H1 (cell line): ENCODE measurements at regions not wholly inside any gene's neighbourhood (a gene's known extent, or its start where the extent isn't known, plus 50 kb on each side); places are given as distances from the start of the nearest gene placed in this dataset.

Experiments used
- CTCF ChIA-PET: fragments of 300-600 bp; sonication (Branson Sonifier 250); formaldehyde crosslinking; loops from one replicate; lab custom pipeline; 2021; ENCODE audit not compliant: partially characterized antibody; lab: Charles Lee
- POLR2A ChIA-PET: fragments of 300-600 bp; sonication (Branson Sonifier 250); formaldehyde crosslinking; loops from one replicate; lab custom pipeline; 2021; ENCODE audit warnings: inconsistent platforms; ENCODE audit not compliant: partially characterized antibody; lab: Charles Lee
- DNase-seq, 2 experiments: peaks; one replicate each; pipeline versions ENCODE4 v3.0.0 to v3.0.0-alpha.2; 2010 to 2022; ENCODE audit warnings: low spot score in 2 of 2, low read depth in 1 of 2, mixed read lengths in 1 of 2
- FAIRE-seq: peaks from 2 replicates; lab custom pipeline; 2011; peaks lifted over from hg19 to GRCh38; lab: Jason Lieb, UNC
- H2AFZ ChIP-seq: 2 replicates; pipeline ENCODE4 v1.8.1; 2012; ENCODE audit warnings: low read length, inconsistent platforms
- H2AK5ac ChIP-seq: 2 replicates; pipeline ENCODE4 v1.6.1; 2013; ENCODE audit warnings: low read depth, low read length
- H2BK120ac ChIP-seq: replicated peaks from 2 replicates; pipeline ENCODE3; 2013; ENCODE audit warnings: low read depth, low read length, inconsistent platforms
- H2BK12ac ChIP-seq: 2 replicates; pipeline ENCODE4 v1.6.1; 2013; ENCODE audit warnings: low read depth, low read length
- H2BK15ac ChIP-seq: 2 replicates; pipeline ENCODE4 v1.6.1; 2013; ENCODE audit warnings: low read length
- H2BK20ac ChIP-seq: 2 replicates; pipeline ENCODE4 v1.6.1; 2013; ENCODE audit warnings: low read length
- H2BK5ac ChIP-seq: 2 replicates; pipeline ENCODE4 v1.6.1; 2013; ENCODE audit warnings: low read depth, low read length
- H3K14ac ChIP-seq: 2 replicates; pipeline ENCODE4 v1.6.1; 2013; ENCODE audit warnings: inconsistent platforms; ENCODE audit not compliant: insufficient read length
- H3K18ac ChIP-seq: 2 replicates; pipeline ENCODE4 v1.6.1; 2013; ENCODE audit warnings: low read length; ENCODE audit errors: extremely low read depth
- H3K23ac ChIP-seq: 2 replicates; pipeline ENCODE4 v1.6.1; 2013; ENCODE audit warnings: inconsistent platforms; ENCODE audit not compliant: insufficient read length
- H3K23me2 ChIP-seq: 2 replicates; pipeline ENCODE4 v1.6.1; 2013; ENCODE audit warnings: low read depth, low read length
- H3K27ac ChIP-seq: 2 replicates; pipeline ENCODE4 v1.6.1; 2011; ENCODE audit warnings: low read depth, low read length, inconsistent platforms
- H3K27me3 ChIP-seq, 4 experiments: replicated peaks in 1 of 4; 1 replicate in 1 of 4; 2 replicates in 3 of 4; pipeline versions ENCODE4 v1.6.1 to v1.8.1; 2011 to 2013; ENCODE audit warnings: low read length in 3 of 4, mild to moderate bottlenecking in 3 of 4, inconsistent platforms in 2 of 4, mixed read lengths in 2 of 4, moderate library complexity in 1 of 4; ENCODE audit not compliant: control insufficient read depth in 3 of 4, insufficient read depth in 3 of 4; ENCODE audit errors: extremely low read depth in 1 of 4
- H3K36me3 ChIP-seq, 4 experiments: 2 replicates each; pipeline versions ENCODE4 v1.6.1 to v1.8.1; 2011 to 2013; ENCODE audit warnings: mild to moderate bottlenecking in 4 of 4, low read length in 3 of 4, moderate library complexity in 2 of 4, control low read depth in 1 of 4, inconsistent platforms in 1 of 4; ENCODE audit not compliant: insufficient read depth in 4 of 4, control insufficient read depth in 2 of 4
- H3K4ac ChIP-seq: replicated peaks from 2 replicates; pipeline ENCODE3; 2013; ENCODE audit warnings: low read length, low read depth, mixed read lengths, inconsistent platforms; ENCODE audit not compliant: insufficient read length
- H3K4me1 ChIP-seq, 4 experiments: replicated peaks in 1 of 4; 1 replicate in 1 of 4; 2 replicates in 3 of 4; pipeline versions ENCODE4 v1.6.1 to v1.8.1; 2011 to 2013; ENCODE audit warnings: low read length in 3 of 4, inconsistent platforms in 2 of 4, mixed read lengths in 1 of 4; ENCODE audit not compliant: insufficient read depth in 4 of 4, control insufficient read depth in 3 of 4
- H3K4me2 ChIP-seq, 2 experiments: 2 replicates each; pipeline versions ENCODE4 v1.6.1 to v1.8.1; 2011 to 2013; ENCODE audit warnings: low read depth in 2 of 2, low read length in 2 of 2, control low read depth in 1 of 2, inconsistent platforms in 1 of 2, mild to moderate bottlenecking in 1 of 2; ENCODE audit not compliant: insufficient read depth in 1 of 2
- H3K4me3 ChIP-seq, 4 experiments: fragments of 200-600, 300-600 bp in 1 of 4; sonication (generic), shearing (Covaris generic), sonication (Bioruptor Twin) in 1 of 4; 2 replicates each; pipeline versions ENCODE4 v1.5.1 to v1.8.1; 2011 to 2016; ENCODE audit warnings: low read length in 4 of 4, low read depth in 3 of 4, control low read depth in 2 of 4, inconsistent platforms in 2 of 4, mild to moderate bottlenecking in 2 of 4, mixed read lengths in 1 of 4, moderate library complexity in 1 of 4; ENCODE audit not compliant: insufficient read depth in 2 of 4; ENCODE audit errors: extremely low read depth in 1 of 4
- H3K56ac ChIP-seq: replicated peaks from 2 replicates; pipeline ENCODE3; 2013; ENCODE audit warnings: low read depth, mild to moderate bottlenecking, mixed read lengths, low read length, inconsistent platforms; ENCODE audit not compliant: insufficient read length
- H3K79me1 ChIP-seq: 2 replicates; pipeline ENCODE4 v1.6.1; 2013; ENCODE audit warnings: low read depth, low read length, control low read depth
- H3K79me2 ChIP-seq, 2 experiments: 2 replicates each; pipeline versions ENCODE4 v1.6.1 to v1.8.1; 2012 to 2013; ENCODE audit warnings: low read length in 2 of 2, mild to moderate bottlenecking in 2 of 2, inconsistent platforms in 1 of 2; ENCODE audit not compliant: insufficient read depth in 2 of 2, control insufficient read depth in 1 of 2
- H3K9ac ChIP-seq, 4 experiments: replicated peaks in 1 of 4; 1 replicate in 1 of 4; 2 replicates in 3 of 4; pipeline versions ENCODE4 v1.6.1 to v1.8.1; 2011 to 2013; ENCODE audit warnings: low read depth in 3 of 4, low read length in 3 of 4, control low read depth in 2 of 4, mild to moderate bottlenecking in 2 of 4, moderate library complexity in 2 of 4, inconsistent platforms in 1 of 4; ENCODE audit errors: extremely low read depth in 1 of 4
- H3K9me3 ChIP-seq, 2 experiments: 2 replicates each; pipeline versions ENCODE4 v1.6.1 to v1.8.1; 2012 to 2013; ENCODE audit warnings: mild to moderate bottlenecking in 2 of 2, moderate library complexity in 2 of 2, control low read depth in 1 of 2, inconsistent platforms in 1 of 2, low read depth in 1 of 2, low read length in 1 of 2, mixed read lengths in 1 of 2; ENCODE audit not compliant: insufficient read depth in 2 of 2
- H4K20me1 ChIP-seq, 2 experiments: replicated peaks in 1 of 2; 2 replicates each; pipeline versions ENCODE3 to v1.8.1; 2011 to 2013; ENCODE audit warnings: inconsistent platforms in 2 of 2, low read length in 2 of 2, mild to moderate bottlenecking in 1 of 2; ENCODE audit not compliant: insufficient read depth in 2 of 2, control insufficient read depth in 1 of 2
- H4K5ac ChIP-seq: 2 replicates; pipeline ENCODE4 v1.6.1; 2013; ENCODE audit warnings: low read length, low read depth, mixed read lengths, inconsistent platforms; ENCODE audit not compliant: insufficient read length
- H4K8ac ChIP-seq: 2 replicates; pipeline ENCODE4 v1.8.0; 2013; ENCODE audit warnings: mild to moderate bottlenecking, moderate library complexity, low read length, inconsistent platforms; ENCODE audit not compliant: insufficient read depth; ENCODE audit errors: extremely low read depth
- H4K91ac ChIP-seq: replicated peaks from 2 replicates; pipeline ENCODE3; 2013; ENCODE audit warnings: low read length, mixed read lengths, inconsistent platforms; ENCODE audit not compliant: insufficient read length
- BRCA1 ChIP-seq: IDR thresholded peaks from 2 replicates; pipeline ENCODE4 v1.6.1; 2012; ENCODE audit warnings: low read depth, low read length, improper control_type of control experiment
- RNF2 ChIP-seq: fragments of 200-900, 300-1000 bp; sonication (generic); IDR thresholded peaks from 2 replicates; pipeline ENCODE4 v1.7.1; 2016; ENCODE audit warnings: borderline replicate concordance, low read depth, mild to moderate bottlenecking, antibody characterized with exemption, low read length; ENCODE audit not compliant: poor library complexity, severe bottlenecking; ENCODE audit errors: missing control alignments
- RXRA ChIP-seq: IDR thresholded peaks from 2 replicates; pipeline ENCODE4 v1.6.1; 2011; ENCODE audit warnings: low read depth, mild to moderate bottlenecking, low read length, moderate library complexity; ENCODE audit not compliant: insufficient read depth
- WGBS, 2 experiments: shearing (Covaris generic) in 1 of 2; methylation state at CpG; one replicate each; pipeline versions ENCODE4 v1.1.6 to v1.1.7; 2013 to 2015; ENCODE audit warnings: low lambda C conversion rate in 2 of 2, mixed read lengths in 2 of 2, inconsistent platforms in 1 of 2, low coverage in 1 of 2, missing lambda C conversion rate in 1 of 2; ENCODE audit not compliant: insufficient replicate concordance in 2 of 2, insufficient coverage in 1 of 2, insufficient read length in 1 of 2; ENCODE audit errors: extremely low coverage in 1 of 2, missing lambda C conversion rate in 1 of 2; 5-methylcytosine and 5-hydroxymethylcytosine counted together

DNA sequence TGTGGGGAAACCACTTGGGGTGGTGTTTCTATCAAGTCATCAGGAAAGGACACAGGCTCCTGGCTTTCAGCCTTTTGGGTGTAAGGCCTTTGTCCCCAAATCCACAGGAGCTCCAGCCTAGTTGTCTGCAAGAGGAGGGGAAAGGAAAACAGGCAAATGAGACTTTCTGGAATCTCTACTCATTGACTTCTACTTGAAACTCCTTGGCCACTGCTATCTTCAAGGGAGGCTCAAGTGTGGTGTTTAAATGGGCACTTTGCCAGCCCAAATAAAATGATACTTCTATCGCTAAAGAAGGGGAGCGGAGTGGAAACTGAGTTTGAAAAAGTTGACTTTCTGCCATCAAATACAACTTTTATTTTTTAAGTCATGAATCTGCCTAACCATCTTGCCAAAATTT, 445.9 kb upstream of the RGS6 start:
- Histone ChIP-seq H3K23me2 (no peaks in the 10 kb centered on the region), H3K4me3 (no peak overlapping the region), H3K4me2 (no peak overlapping the region), H2BK5ac (no peak overlapping the region), H2BK15ac (no peak overlapping the region), H4K20me1 (peaks cover 0 to 2% of the 10 kb centered on the region in 2 experiments), H2BK120ac (no peak overlapping the region), H3K27ac (no peak overlapping the region), H3K79me1 (peaks cover 4% of the 10 kb centered on the region), H4K8ac (no peak overlapping the region), H3K18ac (no peak overlapping the region), H3K4me1 (peaks cover 2 to 13% (median 8%) of the 10 kb centered on the region in 4 experiments; a peak in 5 of 7 replicates), H2AFZ (no peak overlapping the region), H3K4ac (no peak overlapping the region), H3K23ac (no peak overlapping the region), H3K56ac (no peak overlapping the region), H3K9ac (no peak overlapping the region), H2BK12ac (no peak overlapping the region), H2BK20ac (no peak overlapping the region), H3K14ac (no peak overlapping the region), H4K5ac (no peak overlapping the region), H3K79me2 (peaks cover 0 to 52% of the 10 kb centered on the region in 2 experiments; a peak in 3 of 4 replicates), H2AK5ac (no peak overlapping the region), H4K91ac (no peak overlapping the region), H3K9me3 (no peaks in the 10 kb centered on the region), H3K27me3 (no peaks in the 10 kb centered on the region), H3K36me3 (no peaks in the 10 kb centered on the region)
- ChIA-PET CTCF (interaction anchor here (0.6 to 0.9 kb wide), 2 partner anchors 406 to 420 kb away, joined by 3 to 4 read pairs; no protein-coding TSS in a partner anchor), POLR2A (interaction anchor here (1.1 to 1.4 kb wide), 2 partner anchors 11 to 165 kb away, joined by 3 to 5 read pairs; no protein-coding TSS in a partner anchor)
- no peak for DNase-seq
- WGBS, 2 experiments, result 97% methylated on average over 2 of the region's 2 CpGs; no CpG with 5 or more reads in 1 of the 2 experiments
- TF ChIP-seq RXRA (no peak), RNF2 (no peak), BRCA1 (no peak)
- no peak for FAIRE-seq
